Muscle layer of duodenum (tissue), 2 donors: ENCODE measurements at regions not wholly inside any gene's neighbourhood (a gene's known extent, or its start where the extent isn't known, plus 50 kb on each side); places are given as distances from the start of the nearest gene placed in this dataset.

ENCODE experiments used
- H3K27ac ChIP-seq: one replicate; pipeline ENCODE4 v1.7.0; 2013; ENCODE audit warnings: mild to moderate bottlenecking, low read length
- H3K27me3 ChIP-seq: one replicate; pipeline ENCODE4 v1.7.0; 2013; ENCODE audit warnings: low read depth, mild to moderate bottlenecking, control low read depth, low read length
- H3K36me3 ChIP-seq, 2 donors: one replicate each; pipeline ENCODE4 v1.7.0; 2013; ENCODE audit warnings: low read length in 2 of 2, control low read depth in 1 of 2, mild to moderate bottlenecking in 1 of 2; ENCODE audit not compliant: insufficient read depth in 2 of 2, control insufficient read depth in 1 of 2
- H3K4me1 ChIP-seq, 2 donors: one replicate each; pipeline ENCODE4 v1.7.0; 2013; ENCODE audit warnings: low read length in 2 of 2, mild to moderate bottlenecking in 2 of 2, control low read depth in 1 of 2, moderate library complexity in 1 of 2; ENCODE audit not compliant: insufficient read depth in 2 of 2, control insufficient read depth in 1 of 2
- H3K4me3 ChIP-seq, 2 donors: one replicate each; pipeline ENCODE4 v1.7.0; 2013; ENCODE audit warnings: low read length in 2 of 2, low read depth in 1 of 2, mild to moderate bottlenecking in 1 of 2
- H3K9me3 ChIP-seq, 2 donors: one replicate each; pipeline ENCODE4 v1.7.0; 2013; ENCODE audit warnings: low read length in 2 of 2, control low read depth in 1 of 2, mild to moderate bottlenecking in 1 of 2; ENCODE audit not compliant: control insufficient read depth in 1 of 2
- donor health status: healthy.

GRCh38 chr10:129102906-129103693 lies 363.9 kb upstream of the MGMT start:
- Histone ChIP-seq H3K4me1 (no peaks in the 10 kb centered on the region), H3K36me3 (no peaks in the 10 kb centered on the region), H3K27ac (no peak overlapping the region), H3K27me3 (no peaks in the 10 kb centered on the region), H3K9me3 (no peaks in the 10 kb centered on the region), H3K4me3 (no peak overlapping the region)

GRCh38 chr10:129104266-129105045 lies 362.6 kb upstream of the MGMT start:
- no peak overlapping the region for H3K4me3 ChIP-seq
- no peaks in the 10 kb centered on the region for H3K36me3 ChIP-seq
- no peaks in the 10 kb centered on the region for H3K27me3 ChIP-seq
- no peaks in the 10 kb centered on the region for H3K4me1 ChIP-seq
- no peaks in the 10 kb centered on the region for H3K9me3 ChIP-seq
- H3K27ac ChIP-seq = no peak overlapping the region

- H3K27ac ChIP-seq = no peak overlapping the region
- no peaks in the 10 kb centered on the region for H3K36me3 ChIP-seq
- no peak overlapping the region for H3K4me3 ChIP-seq
- no peaks in the 10 kb centered on the region for H3K4me1 ChIP-seq
- H3K27me3 ChIP-seq = no peaks in the 10 kb centered on the region
- no peaks in the 10 kb centered on the region for H3K9me3 ChIP-seq
Observed at GRCh38 chr10:129105266-129105665, 361.8 kb upstream of the MGMT start.

- no peaks in the 10 kb centered on the region for H3K27me3 ChIP-seq
- no peaks in the 10 kb centered on the region for H3K36me3 ChIP-seq
- H3K27ac ChIP-seq = no peak overlapping the region
- H3K4me1 ChIP-seq = no peaks in the 10 kb centered on the region
- no peak overlapping the region for H3K4me3 ChIP-seq
- no peaks in the 10 kb centered on the region for H3K9me3 ChIP-seq
Observed at GRCh38 chr10:129106314-129106713, 360.7 kb upstream of the MGMT start.

GRCh38 chr10:129107525-129107924 lies 359.5 kb upstream of the MGMT start:
- Histone ChIP-seq H3K27me3 (no peaks in the 10 kb centered on the region), H3K36me3 (no peaks in the 10 kb centered on the region), H3K4me3 (no peak overlapping the region), H3K9me3 (no peaks in the 10 kb centered on the region), H3K27ac (no peak overlapping the region), H3K4me1 (no peaks in the 10 kb centered on the region)

- Histone ChIP-seq H3K9me3 (no peaks in the 10 kb centered on the region), H3K27ac (no peak overlapping the region), H3K4me1 (no peaks in the 10 kb centered on the region), H3K4me3 (no peak overlapping the region), H3K36me3 (no peaks in the 10 kb centered on the region), H3K27me3 (no peaks in the 10 kb centered on the region)
Observed at GRCh38 chr10:129108378-129108777, 358.7 kb upstream of the MGMT start.

- H3K36me3 ChIP-seq = no peaks in the 10 kb centered on the region
- no peak overlapping the region for H3K27ac ChIP-seq
- H3K9me3 ChIP-seq = no peaks in the 10 kb centered on the region
- H3K4me1 ChIP-seq = no peaks in the 10 kb centered on the region
- H3K27me3 ChIP-seq = no peaks in the 10 kb centered on the region
- no peak overlapping the region for H3K4me3 ChIP-seq
Observed at GRCh38 chr10:129108994-129109393, 358.0 kb upstream of the MGMT start.

- H3K36me3 ChIP-seq = no peaks in the 10 kb centered on the region
- H3K9me3 ChIP-seq = no peaks in the 10 kb centered on the region
- H3K27ac ChIP-seq = no peak overlapping the region
- no peaks in the 10 kb centered on the region for H3K27me3 ChIP-seq
- H3K4me3 ChIP-seq = no peak overlapping the region
- no peaks in the 10 kb centered on the region for H3K4me1 ChIP-seq
Observed at GRCh38 chr10:129110780-129111179, 356.3 kb upstream of the MGMT start.

GRCh38 chr10:129111922-129112321 lies 355.1 kb upstream of the MGMT start:
- Histone ChIP-seq H3K27ac (no peak overlapping the region), H3K9me3 (no peaks in the 10 kb centered on the region), H3K36me3 (no peaks in the 10 kb centered on the region), H3K4me1 (no peaks in the 10 kb centered on the region), H3K4me3 (no peak overlapping the region), H3K27me3 (no peaks in the 10 kb centered on the region)

- Histone ChIP-seq H3K4me3 (no peak overlapping the region), H3K9me3 (no peaks in the 10 kb centered on the region), H3K27ac (no peak overlapping the region), H3K27me3 (no peaks in the 10 kb centered on the region), H3K4me1 (no peaks in the 10 kb centered on the region), H3K36me3 (no peaks in the 10 kb centered on the region)
Observed at GRCh38 chr10:129114588-129114987, 352.5 kb upstream of the MGMT start.

GRCh38 chr10:129116371-129116770 lies 350.7 kb upstream of the MGMT start:
- Histone ChIP-seq H3K4me3 (no peak overlapping the region), H3K27me3 (no peaks in the 10 kb centered on the region), H3K9me3 (no peaks in the 10 kb centered on the region), H3K4me1 (no peaks in the 10 kb centered on the region), H3K36me3 (no peaks in the 10 kb centered on the region), H3K27ac (no peak overlapping the region)
